OCI-LY7 (cell line): ENCODE measurements at regions not wholly inside any gene's neighbourhood (a gene's known extent, or its start where the extent isn't known, plus 50 kb on each side); places are given as distances from the start of the nearest gene placed in this dataset.
"Not testable (repeated sequence)": the region's sequence is repeated elsewhere in the genome, so short reads cannot be mapped to it uniquely, and the experiment has no call there.

Source experiments
- EZH2phosphoT487 ChIP-seq: fragments of 200-600 bp; sonication (generic); IDR thresholded peaks from 2 replicates; pipeline ENCODE4 v1.6.1; 2018; ENCODE audit warnings: low read depth, borderline replicate concordance, mild to moderate bottlenecking, mixed run types, antibody characterized with exemption, low read length, moderate library complexity, mixed read lengths
- TF ChIP-seq, protein P1 (sequence below): fragments of 200-600 bp; sonication (generic); conservative IDR thresholded peaks from 2 replicates; pipeline ENCODE4 v1.5.1; 2014; ENCODE audit warnings: mild to moderate bottlenecking, antibody characterized with exemption, low read length, moderate library complexity, mixed read lengths

GRCh38 chr9:30366140-30366539 lies 2018.3 kb upstream of the ACO1 start:
- TF ChIP-seq, protein P1, sequence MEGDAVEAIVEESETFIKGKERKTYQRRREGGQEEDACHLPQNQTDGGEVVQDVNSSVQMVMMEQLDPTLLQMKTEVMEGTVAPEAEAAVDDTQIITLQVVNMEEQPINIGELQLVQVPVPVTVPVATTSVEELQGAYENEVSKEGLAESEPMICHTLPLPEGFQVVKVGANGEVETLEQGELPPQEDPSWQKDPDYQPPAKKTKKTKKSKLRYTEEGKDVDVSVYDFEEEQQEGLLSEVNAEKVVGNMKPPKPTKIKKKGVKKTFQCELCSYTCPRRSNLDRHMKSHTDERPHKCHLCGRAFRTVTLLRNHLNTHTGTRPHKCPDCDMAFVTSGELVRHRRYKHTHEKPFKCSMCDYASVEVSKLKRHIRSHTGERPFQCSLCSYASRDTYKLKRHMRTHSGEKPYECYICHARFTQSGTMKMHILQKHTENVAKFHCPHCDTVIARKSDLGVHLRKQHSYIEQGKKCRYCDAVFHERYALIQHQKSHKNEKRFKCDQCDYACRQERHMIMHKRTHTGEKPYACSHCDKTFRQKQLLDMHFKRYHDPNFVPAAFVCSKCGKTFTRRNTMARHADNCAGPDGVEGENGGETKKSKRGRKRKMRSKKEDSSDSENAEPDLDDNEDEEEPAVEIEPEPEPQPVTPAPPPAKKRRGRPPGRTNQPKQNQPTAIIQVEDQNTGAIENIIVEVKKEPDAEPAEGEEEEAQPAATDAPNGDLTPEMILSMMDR, result not testable (repeated sequence)
- not testable (repeated sequence) for TF ChIP-seq EZH2phosphoT487
